ENCODE measurements at regions not wholly inside any gene's neighbourhood (a gene's known extent, or its start where the extent isn't known, plus 50 kb on each side); places are given as distances from the start of the nearest gene placed in this dataset.

DNA sequence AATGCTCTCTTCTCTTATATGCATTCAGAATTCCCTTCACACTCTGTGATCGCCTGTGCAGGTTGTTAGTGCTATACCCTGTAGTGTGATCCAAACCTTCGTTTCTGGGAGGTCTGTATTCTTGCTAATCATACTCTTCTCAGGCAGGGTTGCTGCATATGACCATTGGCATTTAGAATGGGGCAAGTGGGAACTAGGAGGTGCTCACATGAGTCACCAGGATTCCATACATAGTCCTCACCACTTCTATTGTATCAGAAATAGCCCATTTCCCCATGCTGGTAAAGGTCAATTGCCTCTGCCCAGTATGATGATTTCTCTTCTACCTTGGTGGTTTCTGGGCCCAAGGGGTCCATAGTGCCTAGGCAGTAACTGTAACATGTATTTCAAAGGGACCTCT is 443.5 kb upstream of the CDH6 start:
- no peak for DNase-seq

DNA sequence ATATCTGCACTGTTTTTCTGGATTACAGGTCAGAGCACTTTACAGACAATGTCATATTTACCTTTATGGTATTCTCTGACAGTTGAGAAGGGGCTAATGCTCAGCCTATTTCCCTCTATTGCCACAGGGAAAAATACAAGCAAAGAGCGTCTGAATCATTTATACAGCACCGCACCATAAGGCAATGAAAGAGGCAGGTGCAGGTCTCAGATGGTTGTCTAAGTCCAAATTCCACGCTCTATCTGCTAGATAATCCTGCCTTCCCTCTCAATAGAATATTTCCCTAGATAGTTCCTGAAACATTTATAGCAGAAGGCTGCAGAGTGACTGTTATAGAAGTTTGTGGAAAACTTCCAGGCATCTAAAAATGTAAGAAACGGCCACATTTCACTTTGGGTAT is 446.1 kb upstream of the CDH6 start:
- DNase-seq, result no peak

DNA sequence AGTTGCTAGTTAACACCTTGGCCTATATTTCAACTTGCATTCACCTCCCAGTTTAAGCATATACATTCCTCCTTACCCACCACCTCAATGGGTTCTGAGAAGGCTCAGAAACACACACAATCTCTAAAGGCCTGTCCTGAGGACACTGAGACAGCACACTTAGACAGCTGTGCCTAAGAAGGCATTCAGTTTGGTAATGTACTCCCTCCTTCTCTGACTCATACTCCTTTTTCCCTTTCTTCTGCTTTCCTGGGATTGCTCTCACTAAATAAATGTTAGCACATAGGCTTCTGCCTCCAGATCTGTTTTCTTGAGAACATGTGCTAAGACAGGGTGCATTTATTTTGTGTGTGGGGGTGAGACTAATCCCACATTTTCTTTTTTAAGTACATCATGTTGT is 456.8 kb upstream of the CDH6 start:
- DNase-seq, result no peak

DNA sequence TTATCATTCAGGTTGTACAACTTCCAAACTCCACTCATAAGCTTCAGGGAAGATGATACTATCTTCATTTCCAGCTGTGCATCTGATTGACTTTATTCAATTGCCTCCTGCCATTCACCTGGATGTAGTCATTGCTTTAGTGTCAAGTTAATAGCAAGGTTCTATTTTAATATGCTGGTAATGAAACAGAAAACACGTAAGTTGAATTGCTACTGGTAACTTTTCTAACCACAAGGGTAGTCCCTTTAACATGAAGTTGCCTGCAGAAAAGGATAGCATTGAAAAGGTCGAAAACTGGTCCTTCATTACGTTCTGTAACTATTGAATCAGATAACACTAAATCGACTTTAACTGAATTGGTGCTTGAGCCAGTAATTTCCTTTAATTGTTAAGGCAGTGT is 459.4 kb upstream of the CDH6 start:
- no peak for DNase-seq

DNA sequence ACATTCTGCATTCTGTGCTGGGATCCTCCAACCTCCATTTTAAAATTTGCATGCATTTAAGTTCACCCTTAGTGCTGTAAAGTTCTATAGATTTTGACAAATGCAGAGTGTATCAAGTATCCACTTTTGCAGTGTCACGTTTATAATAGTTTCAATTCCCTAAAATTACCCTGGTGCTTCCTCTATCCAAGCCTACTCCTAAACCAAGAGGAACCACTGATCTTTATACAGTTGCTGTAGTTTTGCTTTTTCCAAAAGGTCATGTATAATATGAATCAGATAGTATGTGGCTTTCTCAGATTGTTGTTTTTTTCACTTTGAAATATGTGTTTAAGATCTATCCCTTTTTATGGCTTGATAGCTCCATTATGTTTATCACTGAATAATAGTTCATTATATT is 468.4 kb upstream of the CDH6 start:
- DNase-seq, result no peak

DNA sequence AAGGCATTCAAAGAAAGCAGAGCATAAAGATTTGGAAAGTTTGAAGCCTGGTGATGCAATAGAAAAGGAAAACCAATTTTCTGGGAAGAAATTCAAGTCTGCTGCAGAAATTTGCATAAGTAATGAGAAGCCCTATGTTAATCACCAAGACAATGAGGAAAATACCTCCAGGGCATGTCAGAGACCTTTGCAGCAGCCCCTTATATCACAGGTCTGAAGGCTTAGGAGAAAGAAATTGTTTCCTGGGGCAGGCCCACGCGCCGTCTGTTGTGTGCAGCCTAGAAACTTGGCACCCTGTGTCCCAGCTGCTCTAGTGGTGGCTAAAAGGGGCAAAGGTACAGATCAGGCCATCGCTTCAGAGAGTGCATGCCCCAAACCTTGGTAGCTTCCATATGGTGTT is 495.3 kb upstream of the CDH6 start:
- no peak for DNase-seq

DNA sequence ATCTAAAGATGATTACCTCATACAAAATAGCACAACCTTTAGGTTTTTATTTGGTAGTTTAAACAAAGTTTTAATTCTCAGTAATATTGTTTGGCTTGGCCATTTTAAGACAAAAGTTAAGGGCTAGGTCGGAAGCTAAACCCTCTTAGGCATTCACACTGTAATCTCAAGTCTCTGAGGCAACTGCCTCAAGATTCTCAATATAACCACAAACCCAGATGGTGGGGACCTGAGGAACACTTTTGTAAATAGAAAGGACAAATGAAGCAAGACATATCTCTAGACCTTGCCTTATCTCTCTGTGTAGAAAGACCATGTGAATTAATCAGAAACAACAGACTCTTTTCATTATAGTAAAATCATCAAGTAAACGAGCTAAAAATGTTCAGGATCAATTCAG is 500.2 kb upstream of the CDH6 start:
- no peak for DNase-seq

DNA sequence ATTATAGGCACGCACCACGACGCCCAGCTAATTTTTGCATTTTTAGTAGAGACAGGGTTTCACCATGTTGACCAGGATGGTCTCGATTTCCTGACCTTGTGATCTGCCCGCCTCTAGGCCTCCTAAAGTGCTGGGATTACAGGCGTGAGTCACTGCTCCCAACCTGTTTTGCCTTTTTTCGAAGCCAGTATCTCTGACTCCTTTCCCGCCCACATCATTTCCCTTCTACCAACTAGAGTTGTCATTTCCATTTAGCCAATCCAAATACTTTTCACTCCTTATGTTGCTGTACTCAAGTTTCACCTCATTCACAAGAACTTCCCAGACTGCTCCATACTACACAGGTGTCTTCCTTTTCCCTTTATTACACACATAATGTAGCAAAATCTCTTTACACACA is 502.6 kb upstream of the CDH6 start:
- no peak for DNase-seq

DNA sequence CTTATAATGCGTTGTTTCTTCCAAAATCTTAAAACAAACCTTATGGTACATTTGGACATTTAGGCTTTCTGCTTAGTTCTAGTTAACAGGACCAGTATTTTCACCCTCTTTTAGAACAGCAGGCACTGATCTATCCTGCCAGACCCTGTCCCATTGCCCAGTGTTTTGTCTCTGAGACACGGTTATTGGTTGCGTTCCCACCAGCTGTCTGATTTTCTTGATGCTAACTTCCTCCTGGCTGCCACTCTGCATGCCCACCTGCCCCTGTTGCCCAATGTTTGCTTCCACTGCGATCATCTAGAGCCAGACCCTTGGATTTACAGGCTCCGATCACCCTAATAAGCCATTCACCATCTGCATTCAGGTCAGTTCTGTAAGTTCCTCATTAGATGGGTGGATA is 506.0 kb upstream of the CDH6 start:
- DNase-seq, result no peak

DNA sequence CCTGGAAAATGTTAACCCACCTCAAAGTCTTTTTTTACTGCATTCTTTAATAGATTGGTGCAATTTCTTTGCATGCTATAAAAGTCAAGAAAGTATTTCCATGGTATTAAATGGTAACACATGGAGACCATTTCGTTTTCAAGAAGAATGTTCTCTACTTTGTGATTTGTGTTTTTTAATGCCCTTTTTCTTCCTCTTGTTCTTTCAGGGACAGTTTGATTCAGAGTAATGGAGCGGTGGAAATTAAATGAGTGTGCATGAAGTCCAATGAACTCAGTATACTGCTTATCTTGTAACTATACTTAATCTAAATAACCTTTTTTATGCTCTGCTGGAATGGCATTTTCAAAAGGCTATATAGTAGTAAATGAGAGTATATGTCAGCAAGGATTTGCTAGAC is 507.0 kb upstream of the CDH6 start:
- DNase-seq, result no peak

DNA sequence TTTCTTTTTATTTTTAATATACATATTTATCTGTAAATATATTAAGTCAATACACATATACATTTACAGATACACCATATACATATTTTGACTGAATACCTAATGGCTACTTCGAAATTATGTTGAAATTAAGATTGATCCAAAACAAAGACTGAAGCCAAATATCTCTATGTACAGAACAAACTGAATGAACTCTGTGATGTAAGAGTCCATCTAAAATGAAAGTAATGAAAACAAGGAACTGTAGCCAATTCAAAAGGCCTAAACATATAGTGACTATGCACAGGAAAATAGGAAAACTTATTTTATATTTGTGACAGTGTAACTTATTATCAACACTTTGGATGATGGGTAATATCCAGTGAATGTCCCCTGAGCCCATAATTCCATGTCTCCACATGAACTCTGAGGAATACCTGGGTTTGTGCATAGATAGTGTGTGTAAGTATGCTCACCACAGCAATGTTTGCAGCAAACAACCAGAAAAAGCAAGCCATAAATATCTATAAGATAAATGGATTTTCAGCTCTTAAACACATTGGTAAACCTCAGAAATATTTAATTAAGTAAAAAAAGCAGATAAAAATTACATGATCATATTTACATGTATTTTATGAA is 517.2 kb upstream of the CDH6 start:
- no peak for DNase-seq

DNA sequence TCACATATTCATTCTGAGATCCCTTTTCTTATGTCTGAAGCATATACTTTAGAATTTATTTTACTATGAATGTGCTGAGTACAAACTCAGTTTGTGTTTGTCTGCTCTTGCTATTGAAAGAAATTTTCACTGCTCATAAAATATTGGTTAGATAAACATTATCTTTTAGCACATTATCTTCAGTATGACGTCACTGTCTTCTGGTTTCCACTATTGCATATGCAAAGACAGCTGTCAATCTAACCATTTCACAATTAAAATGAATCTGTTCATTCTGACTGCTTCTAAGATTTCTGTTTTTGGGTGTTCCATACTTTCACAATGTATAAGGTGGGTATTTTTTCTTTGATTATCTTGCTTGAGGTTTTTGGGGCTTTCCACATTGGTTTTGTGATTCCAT is 526.2 kb upstream of the CDH6 start:
- no peak for DNase-seq

DNA sequence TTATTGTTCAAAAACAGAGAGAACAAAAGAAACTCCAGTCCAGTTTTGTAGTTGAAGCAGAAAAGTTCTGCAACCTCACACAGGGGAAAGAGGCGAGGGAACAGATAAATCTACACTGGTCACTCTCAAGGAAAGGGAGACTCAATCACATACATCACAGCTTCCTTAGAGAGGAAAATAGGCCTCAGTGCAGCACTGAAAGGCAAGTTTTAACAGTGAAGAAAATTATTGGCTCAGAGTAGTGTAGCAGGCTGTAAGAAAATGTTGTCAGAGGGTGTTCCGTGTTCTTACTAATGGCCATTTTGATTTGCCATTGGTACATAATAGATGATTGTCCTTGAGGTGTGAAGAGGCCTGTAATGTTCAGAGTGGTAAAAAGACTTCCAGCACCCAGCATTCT is 530.0 kb upstream of the CDH6 start:
- DNase-seq, result no peak

DNA sequence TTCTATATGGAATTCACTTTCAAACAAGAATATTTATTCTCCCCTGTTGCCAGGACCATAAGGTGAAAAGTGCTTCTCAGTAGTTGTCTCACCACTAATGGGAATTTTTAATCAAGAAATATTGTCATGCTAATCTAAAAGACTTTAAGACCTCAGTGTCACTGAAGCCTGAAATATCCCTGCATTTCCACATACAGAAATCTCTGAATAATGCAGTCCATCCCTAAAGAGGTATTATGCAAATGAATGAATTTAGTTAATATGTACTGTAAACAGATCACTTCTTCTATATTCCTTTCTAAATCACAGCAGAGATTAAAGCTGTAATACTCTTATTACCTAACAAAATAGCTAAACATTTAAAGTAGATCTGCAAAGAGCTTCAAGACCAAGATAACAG is 531.1 kb upstream of the CDH6 start:
- no peak for DNase-seq

DNA sequence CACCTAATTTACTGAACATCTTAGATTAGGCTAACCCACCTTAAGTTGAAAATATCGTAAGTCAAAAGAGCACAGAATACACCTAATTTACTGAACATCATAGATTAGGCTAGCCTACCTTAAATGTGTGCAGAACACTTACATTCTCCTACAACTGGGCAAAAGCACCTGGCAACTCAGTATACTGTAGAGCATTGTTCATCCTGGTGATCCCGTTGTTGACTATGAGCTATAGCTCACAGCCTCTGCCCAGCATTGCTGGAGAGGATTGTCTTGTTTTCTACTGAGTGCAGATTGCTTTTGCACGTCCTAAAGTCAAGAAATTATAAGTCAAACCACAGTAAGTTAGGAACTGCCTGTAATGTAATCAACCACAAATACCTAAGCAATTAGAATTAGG is 531.8 kb upstream of the CDH6 start:
- DNase-seq, result no peak

DNA sequence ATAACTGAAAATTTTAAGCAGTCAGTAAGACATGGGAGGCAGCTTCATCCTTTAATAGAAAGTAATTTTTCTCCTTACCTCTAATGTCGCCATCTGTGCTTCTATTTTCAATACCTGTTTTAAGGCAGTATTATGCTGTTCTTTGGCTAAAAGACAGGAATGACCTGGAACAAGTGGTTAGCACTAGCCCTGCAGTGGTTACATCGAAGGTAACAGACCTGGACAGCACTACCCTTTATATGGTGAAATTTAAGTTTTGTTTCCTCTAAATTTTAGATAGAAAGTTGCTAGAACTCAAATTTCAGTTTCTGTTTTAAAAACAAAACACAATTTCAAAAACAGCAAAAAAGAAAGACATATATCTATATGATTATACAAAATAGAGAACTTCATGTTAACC is 534.1 kb upstream of the CDH6 start:
- no peak for DNase-seq

DNA sequence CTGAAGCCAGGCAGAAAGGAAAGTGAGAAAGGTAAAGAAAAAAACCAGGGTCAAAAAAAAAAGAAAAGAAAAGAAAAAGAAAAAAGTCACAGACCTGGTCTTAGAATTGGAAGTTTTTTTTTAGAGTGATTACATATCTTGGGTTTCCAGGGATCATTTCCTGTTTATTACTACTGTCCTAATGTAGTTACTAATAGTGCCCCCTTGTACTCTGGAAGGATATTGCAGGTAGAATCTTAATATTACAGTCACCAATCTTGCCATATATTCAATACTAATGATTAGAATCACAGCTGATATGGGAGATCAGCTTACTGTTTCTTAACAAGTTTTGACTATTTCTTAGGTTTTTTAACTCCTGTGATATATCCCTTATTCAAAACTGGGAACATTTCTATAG is 543.2 kb upstream of the CDH6 start:
- no peak for DNase-seq

DNA sequence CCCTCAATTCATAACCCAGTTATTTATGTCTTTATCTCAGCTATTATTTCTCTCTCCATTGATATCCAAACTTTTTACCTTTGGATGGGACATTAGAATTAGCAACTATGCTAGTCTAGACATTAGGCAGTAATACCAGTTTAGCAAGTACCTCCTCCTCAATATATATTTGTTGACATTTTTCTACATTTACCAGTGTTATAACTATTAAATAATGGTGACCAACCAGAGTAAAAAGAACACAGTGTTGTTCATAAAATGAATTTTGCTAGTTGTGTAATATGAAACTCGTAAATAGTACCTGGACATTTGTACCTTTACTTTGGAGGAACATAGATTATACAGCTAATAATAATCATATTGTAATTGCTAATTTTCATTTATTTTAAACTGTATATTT is 554.6 kb upstream of the CDH6 start:
- DNase-seq, result no peak

DNA sequence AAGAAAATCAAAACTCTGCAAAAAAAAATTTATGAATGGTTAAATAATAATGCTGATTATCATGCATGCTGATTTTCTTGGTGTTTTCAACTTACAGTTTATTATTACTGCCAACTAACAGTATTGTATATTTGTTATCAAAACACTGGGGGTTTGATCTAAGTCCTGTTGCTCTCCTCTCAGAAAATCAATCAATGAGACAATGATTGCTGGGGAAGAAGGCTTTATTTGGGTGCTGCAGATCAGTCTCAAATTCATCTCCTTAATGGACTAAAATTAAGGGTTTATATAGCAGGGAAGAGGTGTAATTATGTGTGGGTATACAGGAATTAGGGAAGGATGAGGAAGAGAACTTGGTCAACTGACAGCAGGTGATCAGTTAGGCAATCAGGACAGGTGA is 565.5 kb upstream of the CDH6 start:
- DNase-seq, result no peak

DNA sequence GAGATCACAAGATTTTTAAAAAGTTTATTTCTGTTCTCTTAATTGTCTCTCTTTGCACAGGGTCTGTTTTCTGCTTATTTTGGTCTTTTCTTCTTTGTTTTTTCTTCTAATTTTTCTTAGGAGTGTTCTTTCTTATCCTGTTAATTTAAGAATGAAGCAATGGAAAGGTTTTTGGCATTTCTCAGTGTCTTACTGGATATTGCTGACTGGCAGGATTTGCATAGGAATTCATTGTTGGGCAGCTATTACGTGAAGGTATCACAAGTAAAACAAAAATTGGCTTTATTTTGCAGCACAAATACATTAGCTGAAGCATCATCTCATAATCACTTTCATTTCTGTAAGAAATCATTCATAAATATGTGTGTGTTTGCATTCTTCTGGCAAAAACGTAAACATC is 566.9 kb upstream of the CDH6 start:
- no peak for DNase-seq

DNA sequence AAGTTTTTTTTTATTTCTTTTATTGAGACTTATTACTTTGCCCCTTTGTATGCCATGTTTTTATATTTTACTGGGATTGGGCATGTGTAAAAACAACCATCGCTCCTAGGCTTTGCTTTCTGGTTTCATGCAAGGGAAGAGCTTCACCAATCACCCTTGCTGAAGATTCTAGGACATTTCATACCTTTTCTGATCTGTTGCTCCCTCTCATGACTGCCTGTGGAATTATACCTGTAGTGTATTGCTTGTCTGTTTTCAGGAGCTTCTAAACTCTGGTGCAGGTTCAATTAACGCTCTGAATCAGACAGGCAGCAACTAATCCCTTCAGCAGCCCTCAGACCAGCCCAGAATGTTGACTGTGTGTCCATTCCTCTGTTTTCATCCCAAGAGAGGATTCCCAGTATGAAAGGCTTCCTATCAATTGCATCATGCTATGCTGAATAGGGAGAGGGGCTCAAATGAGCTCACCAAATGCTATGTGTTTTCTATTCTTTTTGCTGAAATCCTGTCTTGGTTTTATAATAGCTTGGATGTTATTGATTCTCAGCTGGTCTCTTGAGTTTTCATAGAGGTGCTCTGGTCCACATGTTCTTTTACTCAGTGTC is 572.9 kb upstream of the CDH6 start:
- no peak for DNase-seq

DNA sequence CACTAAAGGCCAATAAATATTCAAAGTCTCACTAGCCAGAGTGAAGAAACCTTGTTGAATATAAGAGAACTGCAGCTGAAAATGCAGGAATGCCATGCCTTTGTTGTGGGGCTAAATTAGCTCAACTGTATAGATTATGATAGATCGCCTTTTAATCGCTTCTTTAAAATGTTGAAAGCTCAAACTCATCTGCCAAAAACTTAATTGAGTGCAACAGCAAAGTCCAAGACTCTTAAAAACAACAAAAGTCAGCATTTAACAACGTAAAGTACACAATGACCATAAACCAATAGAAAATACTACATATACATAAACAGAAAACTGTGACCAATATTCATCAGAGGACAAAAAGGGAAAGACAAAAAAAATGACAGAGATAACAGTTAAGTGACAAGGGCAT is 585.0 kb upstream of the CDH6 start:
- DNase-seq, result no peak

DNA sequence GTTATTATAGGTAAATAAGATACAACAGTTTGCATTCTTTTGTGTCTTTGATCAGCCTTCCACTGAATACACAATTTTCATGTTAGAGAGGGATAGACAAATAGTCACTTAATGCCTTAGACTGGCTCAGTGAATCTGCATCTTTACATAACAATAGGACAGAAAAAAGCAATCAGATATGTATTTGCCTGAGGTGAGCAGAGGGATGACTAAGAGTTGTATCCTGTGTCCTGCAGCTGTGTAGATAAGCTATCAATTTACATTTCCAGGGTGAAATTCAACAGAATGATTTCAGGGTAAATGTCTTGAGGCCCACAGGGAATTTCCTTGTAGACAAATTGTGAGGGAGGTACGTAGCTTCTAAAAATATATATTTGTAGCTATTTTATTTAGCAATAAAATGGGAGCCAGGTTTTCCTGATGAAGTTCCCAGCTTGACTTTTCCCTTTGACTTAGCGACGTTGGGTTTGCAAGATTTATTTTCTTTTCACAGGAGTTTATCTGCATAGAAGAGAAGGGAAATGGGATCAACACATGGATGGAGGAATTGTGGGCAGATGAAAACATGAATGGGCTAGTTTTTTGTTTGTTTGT is 586.1 kb upstream of the CDH6 start:
- DNase-seq, result no peak
